Erythroblast (primary cell): ENCODE measurements at regions not wholly inside any gene's neighbourhood (a gene's known extent, or its start where the extent isn't known, plus 50 kb on each side); places are given as distances from the start of the nearest gene placed in this dataset.

ENCODE experiments used
- GATA1 ChIP-seq: IDR thresholded peaks from 2 replicates; pipeline ENCODE4 v1.6.1; 2011; ENCODE audit warnings: low read depth, mild to moderate bottlenecking, control low read depth, low read length, moderate library complexity
- POLR2A ChIP-seq: IDR thresholded peaks from 2 replicates; pipeline ENCODE4 v1.6.1; 2011; ENCODE audit warnings: mild to moderate bottlenecking, low read length

DNA sequence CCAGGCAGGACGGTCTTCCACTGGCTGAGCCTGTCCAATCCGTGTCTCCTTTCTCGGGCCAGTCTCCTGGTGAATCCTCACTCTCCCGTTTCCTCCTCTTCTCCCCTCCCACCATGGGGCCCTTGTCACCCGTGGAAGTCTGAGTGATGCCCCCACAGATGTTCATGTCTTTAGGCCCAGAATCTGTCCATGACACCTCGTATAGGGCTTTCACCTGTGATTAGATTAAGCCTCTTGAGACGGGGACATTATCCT lies 193.5 kb downstream of the ZFP36L2 start:
- TF ChIP-seq POLR2A (no peak), GATA1 (no peak)
